ENCODE measurements at regions not wholly inside any gene's neighbourhood (a gene's known extent, or its start where the extent isn't known, plus 50 kb on each side); places are given as distances from the start of the nearest gene placed in this dataset.
A peak's percentile ranks its signal among the peaks of the same experiment; 100 is the strongest.

GRCh38 chr16:87125206-87126155 is 191.7 kb downstream of the C16orf95 start:
- Histone ChIP-seq H3K36me3 (no peaks in the 10 kb centered on the region), H3K9me3 (no peaks in the 10 kb centered on the region), H3K27me3 (no peaks in the 10 kb centered on the region), H3K4me3 (no peak overlapping the region), H3K4me1 (ENCODE audit: insufficient read depth) (peaks cover 17% of the 10 kb centered on the region), H3K27ac (no peak overlapping the region)
- intact Hi-C loops (cut with DNase I): no loop called here
- TF ChIP-seq, protein P1, sequence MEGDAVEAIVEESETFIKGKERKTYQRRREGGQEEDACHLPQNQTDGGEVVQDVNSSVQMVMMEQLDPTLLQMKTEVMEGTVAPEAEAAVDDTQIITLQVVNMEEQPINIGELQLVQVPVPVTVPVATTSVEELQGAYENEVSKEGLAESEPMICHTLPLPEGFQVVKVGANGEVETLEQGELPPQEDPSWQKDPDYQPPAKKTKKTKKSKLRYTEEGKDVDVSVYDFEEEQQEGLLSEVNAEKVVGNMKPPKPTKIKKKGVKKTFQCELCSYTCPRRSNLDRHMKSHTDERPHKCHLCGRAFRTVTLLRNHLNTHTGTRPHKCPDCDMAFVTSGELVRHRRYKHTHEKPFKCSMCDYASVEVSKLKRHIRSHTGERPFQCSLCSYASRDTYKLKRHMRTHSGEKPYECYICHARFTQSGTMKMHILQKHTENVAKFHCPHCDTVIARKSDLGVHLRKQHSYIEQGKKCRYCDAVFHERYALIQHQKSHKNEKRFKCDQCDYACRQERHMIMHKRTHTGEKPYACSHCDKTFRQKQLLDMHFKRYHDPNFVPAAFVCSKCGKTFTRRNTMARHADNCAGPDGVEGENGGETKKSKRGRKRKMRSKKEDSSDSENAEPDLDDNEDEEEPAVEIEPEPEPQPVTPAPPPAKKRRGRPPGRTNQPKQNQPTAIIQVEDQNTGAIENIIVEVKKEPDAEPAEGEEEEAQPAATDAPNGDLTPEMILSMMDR (IDR thresholded peaks at IDR 0.05): no peak
- no peak for TF ChIP-seq POLR2A (IDR thresholded peaks at IDR 0.05)
- TF ChIP-seq EP300 (IDR thresholded peaks at IDR 0.05): no peak
- 18 to 48% (median 30%) methylated on average over 38 of the region's 38 CpGs for WGBS, 3 donors
- peak in 2 of 5 donors; percentile 31 to 54 for DNase-seq

DNA sequence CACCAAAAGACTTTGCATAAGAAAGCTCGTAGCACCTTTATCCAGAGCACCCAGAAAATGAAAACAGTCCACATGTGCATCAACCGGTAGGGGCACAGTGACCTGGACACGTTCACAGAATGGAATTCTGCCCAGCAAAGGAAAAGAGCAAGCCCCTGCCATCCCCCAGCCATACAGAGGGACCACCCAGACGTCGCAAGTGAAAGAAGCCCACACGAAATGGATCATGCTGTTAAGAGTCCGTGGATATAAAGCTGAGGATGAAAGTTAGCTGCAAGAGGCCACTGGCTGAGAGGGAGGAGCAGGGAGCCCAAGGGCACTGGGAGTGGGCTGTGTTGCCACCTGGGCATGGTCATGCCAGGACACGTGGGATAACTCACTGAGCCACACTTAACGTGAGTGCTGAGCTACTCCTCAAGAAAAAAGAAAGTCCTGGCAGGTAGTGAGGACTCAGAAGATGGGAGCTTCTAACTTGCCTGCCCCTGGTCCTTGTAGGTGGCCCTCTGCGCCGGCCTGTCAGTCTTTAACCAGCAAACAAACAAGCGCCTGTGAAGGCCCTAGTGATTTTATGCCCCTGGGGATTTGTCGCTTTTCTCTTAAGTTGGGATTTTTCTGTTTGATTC is 190.7 kb downstream of the C16orf95 start:
- Histone ChIP-seq H3K27me3 (no peaks in the 10 kb centered on the region), H3K9me3 (no peaks in the 10 kb centered on the region), H3K4me1 (ENCODE audit: insufficient read depth) (peaks cover 17% of the 10 kb centered on the region), H3K36me3 (no peaks in the 10 kb centered on the region), H3K4me3 (no peak overlapping the region), H3K27ac (no peak overlapping the region)
- WGBS, 3 donors: 24 to 42% (median 26%) methylated on average over 13 of the region's 13 CpGs
- no peak for DNase-seq
- intact Hi-C loops (cut with DNase I): no loop called here
- no peak for TF ChIP-seq EP300 (IDR thresholded peaks at IDR 0.05)
- TF ChIP-seq, protein P1 (IDR thresholded peaks at IDR 0.05): no peak
- TF ChIP-seq POLR2A (IDR thresholded peaks at IDR 0.05): no peak

DNA sequence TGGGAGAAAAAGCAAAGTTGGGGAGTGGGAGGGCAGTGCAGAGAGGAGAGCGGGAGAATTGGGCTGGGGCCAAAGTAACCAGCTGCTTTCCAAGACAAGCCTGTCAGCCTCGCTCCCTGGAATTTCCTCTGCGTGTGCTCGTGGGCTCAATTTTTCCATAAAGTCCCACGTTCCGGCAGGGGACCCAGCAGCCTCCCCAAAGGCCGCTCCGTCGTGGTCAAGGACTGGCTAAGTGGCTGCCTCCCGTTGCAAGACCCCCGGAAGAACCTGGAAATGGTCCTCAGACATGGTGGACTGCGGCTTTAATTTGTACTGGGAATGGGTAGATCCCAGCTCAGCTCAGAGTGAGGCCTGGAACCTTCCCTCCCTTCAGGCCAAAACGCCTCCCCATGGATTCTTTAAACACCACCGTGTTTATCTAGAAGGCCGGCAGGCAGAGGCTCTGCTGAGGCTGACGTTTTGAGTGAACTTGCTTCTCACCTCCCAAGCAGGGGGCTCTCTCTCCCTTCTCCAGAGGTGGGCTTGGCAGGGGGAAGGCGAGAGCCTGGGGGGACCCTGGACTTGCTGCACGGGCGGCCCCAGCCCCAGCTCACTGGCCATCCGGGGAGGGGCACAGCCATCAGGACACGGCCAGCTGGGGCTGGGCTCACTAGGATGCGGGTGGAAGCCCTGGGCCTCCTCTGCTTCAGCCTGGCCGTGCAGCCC is 190.0 kb downstream of the C16orf95 start:
- Histone ChIP-seq H3K9me3 (no peaks in the 10 kb centered on the region), H3K27me3 (no peaks in the 10 kb centered on the region), H3K27ac (peak overlapping the region; percentile 3 to 61), H3K4me3 (no peak overlapping the region), H3K4me1 (ENCODE audit: insufficient read depth) (peaks cover 17% of the 10 kb centered on the region), H3K36me3 (no peaks in the 10 kb centered on the region)
- peak; percentile 34 to 64 (median 48) for DNase-seq
- TF ChIP-seq POLR2A (IDR thresholded peaks at IDR 0.05) (no peak), EP300 (IDR thresholded peaks at IDR 0.05) (no peak)
- TF ChIP-seq, protein P1 (IDR thresholded peaks at IDR 0.05): no peak
- intact Hi-C loops (cut with DNase I): no loop called here
- WGBS, 3 donors: 5 to 8% (median 7%) methylated on average over 23 of the region's 23 CpGs

GRCh38 chr16:87127766-87128147 is 189.4 kb downstream of the C16orf95 start:
- Histone ChIP-seq H3K27me3 (no peaks in the 10 kb centered on the region), H3K27ac (peak overlapping the region in 1 of 2 donors; percentile 61), H3K36me3 (no peaks in the 10 kb centered on the region), H3K4me3 (no peak overlapping the region), H3K9me3 (no peaks in the 10 kb centered on the region), H3K4me1 (ENCODE audit: insufficient read depth) (peaks cover 17% of the 10 kb centered on the region)
- TF ChIP-seq POLR2A (IDR thresholded peaks at IDR 0.05) (no peak), EP300 (IDR thresholded peaks at IDR 0.05) (no peak)
- TF ChIP-seq, protein P1 (IDR thresholded peaks at IDR 0.05): no peak
- no peak for DNase-seq
- intact Hi-C loops (cut with DNase I): no loop called here
- 75 to 95% (median 91%) methylated on average over 5 to 6 of the region's 6 CpGs for WGBS, 3 donors

Data from ovary (tissue), 7 donors.